Heart right ventricle (tissue), 16 donors: ENCODE measurements at regions not wholly inside any gene's neighbourhood (a gene's known extent, or its start where the extent isn't known, plus 50 kb on each side); places are given as distances from the start of the nearest gene placed in this dataset.
A peak's percentile ranks its signal among the peaks of the same experiment; 100 is the strongest.

Experiments used
- ATAC-seq, 8 donors: fragments of 200-7000 bp; cut with Tn5 transposase; one replicate each; pipeline ENCODE4 v1.9.1; 2020; ENCODE audit warnings: mild to moderate bottlenecking in 8 of 8, moderate library complexity in 8 of 8, moderate number of reproducible peaks in 1 of 8
- DNase-seq, 2 donors: peaks; one replicate each; pipeline ENCODE4 v3.0.0-alpha.2; 2020
- H3K27ac ChIP-seq, 10 donors: fragments of 200-600 bp; sonication (generic) in 2 of 10; one replicate each; pipeline versions ENCODE4 v1.5.0 to v1.8.0; 2020 to 2022; ENCODE audit warnings: mild to moderate bottlenecking in 3 of 10
- H3K27me3 ChIP-seq, 7 donors: fragments of 200-600 bp; one replicate each; pipeline ENCODE4 v1.8.0; 2021 to 2022; ENCODE audit warnings: mild to moderate bottlenecking in 2 of 7
- H3K36me3 ChIP-seq, 9 donors: fragments of 200-600 bp; sonication (generic) in 1 of 9; one replicate each; pipeline versions ENCODE4 v1.5.0 to v1.8.0; 2020 to 2022; ENCODE audit warnings: mild to moderate bottlenecking in 2 of 9
- H3K4me1 ChIP-seq, 9 donors: fragments of 200-600 bp; sonication (generic) in 1 of 9; one replicate each; pipeline versions ENCODE4 v1.5.0 to v1.8.0; 2020 to 2022; ENCODE audit warnings: mild to moderate bottlenecking in 4 of 9
- H3K4me3 ChIP-seq, 10 donors: fragments of 200-600 bp; sonication (generic) in 2 of 10; one replicate each; pipeline versions ENCODE4 v1.5.0 to v1.8.0; 2020 to 2022; ENCODE audit warnings: mild to moderate bottlenecking in 7 of 10, moderate library complexity in 2 of 10
- H3K9me3 ChIP-seq, 11 donors: fragments of 200-600 bp in 10 of 11; sonication (generic) in 2 of 11; one replicate each; pipeline versions ENCODE4 v1.5.0 to v1.8.0; 2013 to 2022; ENCODE audit warnings: mild to moderate bottlenecking in 2 of 11, control low read depth in 1 of 11, moderate library complexity in 1 of 11
- WGBS, 2 donors: extraction: QIAGEN DNeasy Blood & Tissue Kit; methylation state at CpG; one replicate each; pipeline ENCODE4 v1.1.7; 2013; ENCODE audit warnings: inconsistent platforms in 1 of 2; 5-methylcytosine and 5-hydroxymethylcytosine counted together
- intact Hi-C, 10 donors: fragments of 100-400 bp; cut with DNase I; formaldehyde crosslinking; loops; one replicate each; pipeline versions ENCODE4 v1.11.1 to v1.14.2; 2022
- TF ChIP-seq, protein P1 (sequence below), 9 donors: fragments of 200-600 bp; sonication (generic) in 2 of 9; IDR thresholded peaks; one replicate each; pipeline versions ENCODE4 v1.5.0 to v1.8.0; 2021 to 2022; ENCODE audit warnings: antibody characterized with exemption in 9 of 9, mild to moderate bottlenecking in 5 of 9, moderate library complexity in 1 of 9
- donor health status: Arrhythmogenic right ventricular cardiomyopathy.
- donor health status: ischemic (EF 13 %, LVEDD 7.1; RV severe dilation, severe dysfunction).
- donor health status: healthy with polysubstance abuse.
- donor health status: DM: no; HTN: yes; CAD: no.
- donor health status: DM: no; HTN: no; CAD: no.
- donor health status: ischemic (EF 25% LVEDD 6.9; RV normal size, moderate dysfunction).
- donor health status: ischemic (EF 25% LVEDD 5.7; RV mildly dilated, moderate dysfunction).
- donor health status: healthy.
- donor health status: DM: yes; HTN: yes; CAD: no.
- donor health status: Ischemic cardiomyopathy.
- donor health status: ischemic (EF 35%, LVEDD 5.7; RV mildly dilated, moderate dysfunction).
- donor health status: nonischemic (EF 11% LVEDD 7.7; RV severe dilation, severe dysfunction).
- donor health status: DM: yes; HTN: yes; CAD: no.
- donor health status: PGD.
- donor health status: ischemic (EF 29% LVEDD 5.4; RV normal size, mild dysfunction).
- donor health status: nonischemic (EF 23%, LVEDD 6.1; RV moderate dilation, normal function).

DNA sequence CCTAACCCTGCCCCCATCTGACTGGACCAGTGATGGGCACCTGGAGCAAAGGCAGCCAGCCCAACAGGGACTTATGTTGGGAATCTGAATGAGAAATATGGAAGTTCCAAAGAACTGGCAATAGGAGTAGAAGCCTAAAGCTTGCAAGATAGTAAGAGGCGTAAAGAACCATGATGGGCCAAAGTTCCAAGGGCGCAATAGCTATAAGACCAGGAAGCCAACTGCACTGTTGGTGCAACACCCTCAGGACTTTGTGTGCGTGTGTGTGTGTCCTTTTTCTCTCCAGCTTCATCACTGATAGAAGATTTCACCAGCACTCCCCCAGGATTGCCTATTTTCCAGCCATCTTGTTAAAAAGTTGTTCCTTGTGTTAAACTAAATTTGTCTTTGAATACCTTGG, 92.8 kb downstream of the ZNF608 start:
- 91 to 98% methylated on average over 3 of the region's 3 CpGs for WGBS, 2 donors
- H3K36me3 ChIP-seq = peaks cover 0 to 1% (median 0%) of the 10 kb centered on the region in 9 donors
- H3K4me3 ChIP-seq = no peak overlapping the region
- TF ChIP-seq, protein P1, sequence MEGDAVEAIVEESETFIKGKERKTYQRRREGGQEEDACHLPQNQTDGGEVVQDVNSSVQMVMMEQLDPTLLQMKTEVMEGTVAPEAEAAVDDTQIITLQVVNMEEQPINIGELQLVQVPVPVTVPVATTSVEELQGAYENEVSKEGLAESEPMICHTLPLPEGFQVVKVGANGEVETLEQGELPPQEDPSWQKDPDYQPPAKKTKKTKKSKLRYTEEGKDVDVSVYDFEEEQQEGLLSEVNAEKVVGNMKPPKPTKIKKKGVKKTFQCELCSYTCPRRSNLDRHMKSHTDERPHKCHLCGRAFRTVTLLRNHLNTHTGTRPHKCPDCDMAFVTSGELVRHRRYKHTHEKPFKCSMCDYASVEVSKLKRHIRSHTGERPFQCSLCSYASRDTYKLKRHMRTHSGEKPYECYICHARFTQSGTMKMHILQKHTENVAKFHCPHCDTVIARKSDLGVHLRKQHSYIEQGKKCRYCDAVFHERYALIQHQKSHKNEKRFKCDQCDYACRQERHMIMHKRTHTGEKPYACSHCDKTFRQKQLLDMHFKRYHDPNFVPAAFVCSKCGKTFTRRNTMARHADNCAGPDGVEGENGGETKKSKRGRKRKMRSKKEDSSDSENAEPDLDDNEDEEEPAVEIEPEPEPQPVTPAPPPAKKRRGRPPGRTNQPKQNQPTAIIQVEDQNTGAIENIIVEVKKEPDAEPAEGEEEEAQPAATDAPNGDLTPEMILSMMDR (IDR thresholded peaks at IDR 0.05) = no peak
- H3K27ac ChIP-seq = peak overlapping the region in 1 of 10 donors; percentile 13
- ATAC-seq (no peak), DNase-seq (no peak)
- H3K9me3 ChIP-seq = no peaks in the 10 kb centered on the region
- intact Hi-C loops = loop anchor here in 7 of 10 donors (5.0 to 10.0 kb wide), 7 partner anchors 91 to 896 kb away; partner anchors contain the start of gene ZNF608 (in 2 of the 7)
- peaks cover 0 to 76% (median 0%) of the 10 kb centered on the region in 7 donors for H3K27me3 ChIP-seq
- peaks cover 3 to 92% (median 63%) of the 10 kb centered on the region in 9 donors for H3K4me1 ChIP-seq

DNA sequence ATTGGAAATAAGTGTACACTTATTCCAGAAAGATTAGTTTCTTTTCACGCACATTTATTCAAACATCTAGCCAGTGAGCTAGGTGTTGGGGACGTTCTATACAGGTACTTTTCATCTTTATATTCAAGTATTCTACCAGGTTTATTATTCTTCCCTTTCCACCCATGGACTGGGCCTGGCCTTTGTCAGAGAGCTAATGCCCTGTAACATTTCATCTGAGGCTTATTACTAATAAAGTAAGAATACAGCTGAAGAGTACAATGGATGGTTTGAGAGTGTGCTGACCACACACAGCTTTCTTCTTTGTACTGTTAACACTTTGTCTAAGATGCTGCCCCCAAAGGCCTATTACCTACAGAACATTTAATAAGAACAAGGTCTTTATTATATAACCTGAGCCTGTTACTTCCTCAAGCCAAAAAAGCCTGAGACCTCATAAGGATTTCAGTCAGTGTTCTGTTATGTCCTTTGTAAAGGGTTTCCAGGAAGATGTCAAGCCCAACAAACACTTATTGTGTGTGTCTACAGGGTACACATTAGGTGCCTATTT, 93.5 kb downstream of the ZNF608 start:
- peaks cover 3 to 92% (median 64%) of the 10 kb centered on the region in 9 donors for H3K4me1 ChIP-seq
- intact Hi-C loops = loop anchor here in 7 of 10 donors (5.0 to 10.0 kb wide), 7 partner anchors 92 to 896 kb away; partner anchors contain the start of gene ZNF608 (in 2 of the 7)
- no peak overlapping the region for H3K4me3 ChIP-seq
- DNase-seq (no peak), ATAC-seq (no peak)
- peaks cover 0 to 76% (median 0%) of the 10 kb centered on the region in 7 donors for H3K27me3 ChIP-seq
- no peaks in the 10 kb centered on the region for H3K9me3 ChIP-seq
- H3K36me3 ChIP-seq = peaks cover 0 to 8% (median 0%) of the 10 kb centered on the region in 9 donors
- WGBS, 2 donors = 94 to 99% methylated on average over 2 of the region's 2 CpGs
- TF ChIP-seq, protein P1 (IDR thresholded peaks at IDR 0.05) = no peak
- peak overlapping the region in 3 of 10 donors; percentile 13 to 87 (median 70) for H3K27ac ChIP-seq

DNA sequence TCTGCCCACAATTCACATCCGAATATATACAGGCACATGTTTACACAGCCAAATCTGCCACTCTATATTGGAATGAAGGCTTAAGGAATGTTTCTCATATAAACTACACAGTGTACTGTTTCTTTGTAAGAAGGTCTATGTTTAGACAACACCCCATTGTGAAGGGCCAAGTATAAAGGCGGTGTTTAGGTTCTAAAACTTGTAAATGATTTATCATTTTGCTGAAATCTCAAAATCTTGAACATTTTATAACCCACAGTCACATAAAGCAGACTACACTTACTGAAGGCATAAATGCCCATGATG, 94.0 kb downstream of the ZNF608 start:
- ATAC-seq (no peak), DNase-seq (no peak)
- H3K4me3 ChIP-seq = peak overlapping the region in 3 of 10 donors; percentile 59 to 65 (median 65)
- TF ChIP-seq, protein P1 (IDR thresholded peaks at IDR 0.05) = no peak
- intact Hi-C loops = loop anchor here in 7 of 10 donors (5.0 to 10.0 kb wide), 7 partner anchors 92 to 895 kb away; partner anchors contain the start of gene ZNF608 (in 2 of the 7)
- WGBS, 2 donors = 64 to 65% methylated on average over 2 of the region's 2 CpGs
- peaks cover 3 to 87% (median 64%) of the 10 kb centered on the region in 9 donors for H3K4me1 ChIP-seq
- peaks cover 0 to 76% (median 0%) of the 10 kb centered on the region in 7 donors for H3K27me3 ChIP-seq
- peaks cover 0 to 13% (median 0%) of the 10 kb centered on the region in 9 donors for H3K36me3 ChIP-seq
- H3K27ac ChIP-seq = peak overlapping the region in 9 of 10 donors; percentile 65 to 96 (median 83)
- no peaks in the 10 kb centered on the region for H3K9me3 ChIP-seq

DNA sequence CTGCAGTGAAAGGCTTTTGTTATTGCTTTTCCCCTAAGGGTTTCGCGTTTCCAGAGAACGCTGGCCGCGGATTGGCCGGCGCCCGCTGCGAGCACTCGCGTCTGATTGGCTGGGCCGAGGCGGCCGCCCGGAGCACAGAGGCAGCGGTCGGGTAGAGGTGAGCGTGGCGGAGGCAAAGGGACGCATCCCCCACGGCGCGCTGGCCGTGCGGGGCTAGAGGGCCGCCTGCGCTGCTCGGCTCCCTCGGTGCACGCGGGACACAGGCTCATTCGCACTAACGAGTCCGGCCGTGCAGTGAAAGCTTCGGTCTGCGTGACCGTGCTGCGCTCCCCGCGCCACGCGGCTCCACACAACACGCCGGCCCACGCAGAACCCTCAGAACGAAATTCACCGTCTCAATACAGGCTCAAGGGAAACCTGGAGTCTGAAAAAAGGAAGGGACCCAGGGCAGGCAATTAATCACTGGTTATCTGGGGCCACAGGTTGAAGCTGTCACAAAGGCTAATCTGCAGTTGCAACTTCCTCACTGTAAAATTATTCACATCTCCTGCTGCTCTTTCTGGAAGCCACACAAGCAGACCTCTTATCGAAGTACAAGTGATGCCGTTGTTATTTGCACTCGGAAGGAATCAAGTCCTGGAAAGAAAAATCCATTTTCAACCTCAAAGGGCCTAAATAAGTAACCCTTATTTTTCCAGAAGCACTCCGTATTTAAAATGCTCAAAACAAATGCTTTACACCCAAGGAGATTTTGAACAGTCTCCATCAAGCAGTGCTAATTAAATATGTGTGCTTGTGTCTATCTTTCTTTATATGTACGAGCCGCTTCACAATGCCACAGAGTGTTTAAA, 94.6 kb downstream of the ZNF608 start:
- Histone ChIP-seq H3K27ac (peak overlapping the region; percentile 25 to 96 (median 82)), H3K27me3 (peaks cover 0 to 78% (median 0%) of the 10 kb centered on the region in 7 donors), H3K9me3 (no peaks in the 10 kb centered on the region), H3K36me3 (peaks cover 0 to 18% (median 0%) of the 10 kb centered on the region in 9 donors), H3K4me3 (peak overlapping the region in 9 of 10 donors; percentile 39 to 65 (median 59)), H3K4me1 (peaks cover 3 to 83% (median 64%) of the 10 kb centered on the region in 9 donors)
- intact Hi-C loops = loop anchor here in 8 of 10 donors (2.0 to 10.0 kb wide), 10 partner anchors 93 to 895 kb away; partner anchors contain the start of gene ZNF608 (in 7 of the 8)
- peak; percentile 84 to 87 for DNase-seq
- TF ChIP-seq, protein P1 (IDR thresholded peaks at IDR 0.05) = no peak
- peak; percentile 85 to 91 (median 87) for ATAC-seq
- 3 to 4% methylated on average over 54 of the region's 54 CpGs for WGBS, 2 donors
